ENCODE measurements at regions not wholly inside any gene's neighbourhood (a gene's known extent, or its start where the extent isn't known, plus 50 kb on each side); places are given as distances from the start of the nearest gene placed in this dataset.

- H3K4me3 ChIP-seq (ENCODE audit: low read depth, low read length), result no peak overlapping the region
- TF ChIP-seq CTCF (IDR thresholded peaks at IDR 0.05; ENCODE audit: borderline replicate concordance, insufficient read depth, low read depth, low read length), result no peak
Observed at GRCh38 chr5:122533825-122534224, 221.8 kb downstream of the SNCAIP start.

- no peak for TF ChIP-seq CTCF (IDR thresholded peaks at IDR 0.05; ENCODE audit: borderline replicate concordance, insufficient read depth, low read depth, low read length)
- H3K4me3 ChIP-seq (ENCODE audit: low read depth, low read length), result no peak overlapping the region
Observed at GRCh38 chr5:122534829-122535228, 222.8 kb downstream of the SNCAIP start.

GRCh38 chr5:122541388-122541787 lies 229.4 kb downstream of the SNCAIP start:
- TF ChIP-seq CTCF (IDR thresholded peaks at IDR 0.05; ENCODE audit: borderline replicate concordance, insufficient read depth, low read depth, low read length), result no peak
- no peak overlapping the region for H3K4me3 ChIP-seq (ENCODE audit: low read depth, low read length)

GRCh38 chr5:122545986-122546385 lies 228.9 kb upstream of the SNX2 start:
- TF ChIP-seq CTCF (IDR thresholded peaks at IDR 0.05; ENCODE audit: borderline replicate concordance, insufficient read depth, low read depth, low read length), result no peak
- no peak overlapping the region for H3K4me3 ChIP-seq (ENCODE audit: low read depth, low read length)

GRCh38 chr5:122547219-122547618 lies 227.7 kb upstream of the SNX2 start:
- no peak for TF ChIP-seq CTCF (IDR thresholded peaks at IDR 0.05; ENCODE audit: borderline replicate concordance, insufficient read depth, low read depth, low read length)
- H3K4me3 ChIP-seq (ENCODE audit: low read depth, low read length), result no peak overlapping the region

- no peak for TF ChIP-seq CTCF (IDR thresholded peaks at IDR 0.05; ENCODE audit: borderline replicate concordance, insufficient read depth, low read depth, low read length)
- no peak overlapping the region for H3K4me3 ChIP-seq (ENCODE audit: low read depth, low read length)
Observed at GRCh38 chr5:122547669-122548068, 227.2 kb upstream of the SNX2 start.

GRCh38 chr5:122559676-122560075 lies 215.2 kb upstream of the SNX2 start:
- H3K4me3 ChIP-seq (ENCODE audit: low read depth, low read length), result no peak overlapping the region
- no peak for TF ChIP-seq CTCF (IDR thresholded peaks at IDR 0.05; ENCODE audit: borderline replicate concordance, insufficient read depth, low read depth, low read length)

Measured in GM12875 (cell line).